Endodermal cell (in vitro differentiated cells): ENCODE measurements at regions not wholly inside any gene's neighbourhood (a gene's known extent, or its start where the extent isn't known, plus 50 kb on each side); places are given as distances from the start of the nearest gene placed in this dataset.
"Not testable (repeated sequence)": the region's sequence is repeated elsewhere in the genome, so short reads cannot be mapped to it uniquely, and the experiment has no call there.

Experiments
- DNase-seq: peaks from one replicate; pipeline ENCODE4 v3.0.0-alpha.2; 2017
- H3K27ac ChIP-seq: 2 replicates; pipeline ENCODE4 v1.5.1; 2013; ENCODE audit warnings: mild to moderate bottlenecking, low read depth, low read length, moderate library complexity
- H3K27me3 ChIP-seq: 2 replicates; pipeline ENCODE4 v1.6.1; 2013; ENCODE audit warnings: mild to moderate bottlenecking, low read length, moderate library complexity; ENCODE audit not compliant: insufficient read depth, control insufficient read depth, poor library complexity, severe bottlenecking
- H3K36me3 ChIP-seq: 2 replicates; pipeline ENCODE4 v1.7.0; 2013; ENCODE audit warnings: mild to moderate bottlenecking, low read length, moderate library complexity; ENCODE audit not compliant: control insufficient read depth, insufficient read depth
- H3K4me1 ChIP-seq: one replicate; pipeline ENCODE4 v1.7.0; 2013; ENCODE audit warnings: low read length; ENCODE audit not compliant: control insufficient read depth, insufficient read depth
- H3K4me3 ChIP-seq: 2 replicates; pipeline ENCODE4 v1.5.1; 2013; ENCODE audit warnings: mild to moderate bottlenecking, low read length, moderate library complexity
- H3K9ac ChIP-seq: 2 replicates; pipeline ENCODE4 v1.6.1; 2013; ENCODE audit warnings: mild to moderate bottlenecking, low read length, moderate library complexity; ENCODE audit not compliant: poor library complexity, severe bottlenecking; ENCODE audit errors: extremely low read depth
- H3K9me3 ChIP-seq: 2 replicates; pipeline ENCODE4 v1.6.1; 2013; ENCODE audit warnings: mild to moderate bottlenecking, low read length, moderate library complexity; ENCODE audit not compliant: control insufficient read depth
- H3K27ac Mint-ChIP-seq: 2 replicates; pipeline ENCODE4 v1.8.0; 2020; ENCODE audit warnings: mixed read lengths
- H3K27me3 Mint-ChIP-seq: 2 replicates; pipeline ENCODE4 v1.8.0; 2021; ENCODE audit warnings: mild to moderate bottlenecking, mixed read lengths; ENCODE audit not compliant: insufficient read depth
- H3K36me3 Mint-ChIP-seq: 2 replicates; pipeline ENCODE4 v1.8.0; 2020; ENCODE audit warnings: low read depth, mixed read lengths
- H3K4me1 Mint-ChIP-seq: 2 replicates; pipeline ENCODE4 v1.8.0; 2020; ENCODE audit warnings: mixed read lengths
- H3K4me3 Mint-ChIP-seq: 2 replicates; pipeline ENCODE4 v1.8.0; 2020; ENCODE audit warnings: mild to moderate bottlenecking, moderate library complexity, mixed read lengths
- H3K9me3 Mint-ChIP-seq: 2 replicates; pipeline ENCODE4 v1.8.0; 2020; ENCODE audit warnings: mild to moderate bottlenecking, mixed read lengths
- CTCF ChIP-seq: fragments of 200-600 bp; sonication (generic); conservative IDR thresholded peaks from 2 replicates; pipeline ENCODE4 v1.5.0; 2021; ENCODE audit warnings: antibody characterized with exemption, mild to moderate bottlenecking
- WGBS, 2 experiments: methylation state at CpG; one replicate each; pipeline versions ENCODE4 v1.1.5 to v1.1.7; 2013; ENCODE audit warnings: missing lambda C conversion rate in 2 of 2, mixed read lengths in 1 of 2; ENCODE audit not compliant: insufficient coverage in 1 of 2, insufficient read length in 1 of 2; 5-methylcytosine and 5-hydroxymethylcytosine counted together

GRCh38 chrX:13216139-13216538 lies 103.7 kb downstream of the ATXN3L start:
- no peaks in the 10 kb centered on the region for H3K4me1 ChIP-seq
- WGBS, 2 experiments = 86 to 100% methylated on average over 1 to 4 of the region's 4 CpGs
- no peaks in the 10 kb centered on the region for H3K36me3 ChIP-seq
- H3K4me3 Mint-ChIP-seq = no peak overlapping the region
- H3K4me1 Mint-ChIP-seq = peaks cover 4% of the 10 kb centered on the region
- H3K27me3 ChIP-seq = no peaks in the 10 kb centered on the region
- H3K36me3 Mint-ChIP-seq = no peaks in the 10 kb centered on the region
- TF ChIP-seq CTCF = no peak
- peaks cover 38% of the 10 kb centered on the region for H3K9me3 Mint-ChIP-seq
- H3K9ac ChIP-seq = no peak overlapping the region
- no peaks in the 10 kb centered on the region for H3K27me3 Mint-ChIP-seq
- DNase-seq = no peak
- no peak overlapping the region for H3K27ac Mint-ChIP-seq
- H3K9me3 ChIP-seq = no peaks in the 10 kb centered on the region
- H3K4me3 ChIP-seq = no peak overlapping the region
- H3K27ac ChIP-seq = no peak overlapping the region

- Mint-ChIP-seq H3K27me3 (no peaks in the 10 kb centered on the region), H3K27ac (no peak overlapping the region), H3K4me3 (no peak overlapping the region), H3K36me3 (no peaks in the 10 kb centered on the region), H3K4me1 (no peaks in the 10 kb centered on the region), H3K9me3 (peaks cover 40% of the 10 kb centered on the region)
- Histone ChIP-seq H3K9ac (no peak overlapping the region), H3K27ac (no peak overlapping the region), H3K4me1 (no peaks in the 10 kb centered on the region), H3K9me3 (no peaks in the 10 kb centered on the region), H3K36me3 (no peaks in the 10 kb centered on the region), H3K4me3 (no peak overlapping the region), H3K27me3 (no peaks in the 10 kb centered on the region)
- no peak for DNase-seq
- TF ChIP-seq CTCF = no peak
- WGBS, 2 experiments = 100% methylated on average over 1 of the region's 4 CpGs; no CpG with 5 or more reads in 1 of the 2 experiments
These were observed 104.1 kb downstream of the ATXN3L start for GRCh38 chrX:13215729-13216128.

GRCh38 chrX:13212191-13212651 lies 107.6 kb downstream of the ATXN3L start:
- Histone ChIP-seq H3K4me1 (no peaks in the 10 kb centered on the region), H3K9me3 (no peaks in the 10 kb centered on the region), H3K9ac (no peak overlapping the region), H3K27ac (no peak overlapping the region), H3K4me3 (no peak overlapping the region), H3K27me3 (no peaks in the 10 kb centered on the region), H3K36me3 (no peaks in the 10 kb centered on the region)
- Mint-ChIP-seq H3K27ac (no peak overlapping the region), H3K36me3 (no peaks in the 10 kb centered on the region), H3K4me1 (peaks cover 1% of the 10 kb centered on the region), H3K4me3 (no peak overlapping the region), H3K9me3 (peaks cover 57% of the 10 kb centered on the region), H3K27me3 (no peaks in the 10 kb centered on the region)
- TF ChIP-seq CTCF = no peak
- no peak for DNase-seq
- WGBS, 2 experiments = 100% methylated on average over 1 of the region's 1 CpG; no CpG with 5 or more reads in 1 of the 2 experiments

GRCh38 chrX:13210142-13210541 lies 109.7 kb downstream of the ATXN3L start:
- not testable (repeated sequence) for H3K9ac ChIP-seq, H3K36me3 Mint-ChIP-seq, H3K36me3 ChIP-seq, H3K27ac ChIP-seq, H3K4me3 ChIP-seq, H3K27ac Mint-ChIP-seq, H3K4me1 ChIP-seq, H3K4me3 Mint-ChIP-seq, H3K9me3 ChIP-seq, H3K27me3 Mint-ChIP-seq, DNase-seq, H3K27me3 ChIP-seq
- 75 to 100% methylated on average over 1 to 2 of the region's 3 CpGs for WGBS, 2 experiments
- H3K9me3 Mint-ChIP-seq = peaks cover 48% of the 10 kb centered on the region
- peaks cover 10% of the 10 kb centered on the region for H3K4me1 Mint-ChIP-seq

GRCh38 chrX:13209704-13210103 lies 110.1 kb downstream of the ATXN3L start:
- not testable (repeated sequence) for H3K4me3 Mint-ChIP-seq, H3K27ac Mint-ChIP-seq, DNase-seq, H3K9ac ChIP-seq, H3K36me3 Mint-ChIP-seq, H3K9me3 ChIP-seq, H3K4me1 ChIP-seq, H3K27ac ChIP-seq, H3K4me3 ChIP-seq, H3K36me3 ChIP-seq, H3K27me3 Mint-ChIP-seq, H3K27me3 ChIP-seq
- WGBS, 2 experiments = 100% methylated on average over 1 of the region's 2 CpGs; no CpG with 5 or more reads in 1 of the 2 experiments
- H3K4me1 Mint-ChIP-seq = peaks cover 10% of the 10 kb centered on the region
- H3K9me3 Mint-ChIP-seq = peaks cover 47% of the 10 kb centered on the region
